ENCODE measurements at regions not wholly inside any gene's neighbourhood (a gene's known extent, or its start where the extent isn't known, plus 50 kb on each side); places are given as distances from the start of the nearest gene placed in this dataset.
"Not testable (repeated sequence)": the region's sequence is repeated elsewhere in the genome, so short reads cannot be mapped to it uniquely, and the experiment has no call there.

GRCh38 chr5:125668884-125669283 is 754.3 kb upstream of the GRAMD2B start:
- DNase-seq, result no peak

- DNase-seq, result no peak
Measured at GRCh38 chr5:125673359-125673950, 749.8 kb upstream of the GRAMD2B start.

GRCh38 chr5:125679522-125679921 is 743.7 kb upstream of the GRAMD2B start:
- DNase-seq, result no peak

- no peak for DNase-seq
Measured at GRCh38 chr5:125683669-125684068, 739.5 kb upstream of the GRAMD2B start.

GRCh38 chr5:125685771-125686170 is 737.4 kb upstream of the GRAMD2B start:
- no peak for DNase-seq

GRCh38 chr5:125691738-125692530 is 731.3 kb upstream of the GRAMD2B start:
- DNase-seq, result not testable (repeated sequence)

- DNase-seq, result no peak
Measured at GRCh38 chr5:125695996-125696655, 727.1 kb upstream of the GRAMD2B start.

- no peak for DNase-seq
Measured at GRCh38 chr5:125696762-125697161, 726.4 kb upstream of the GRAMD2B start.

GRCh38 chr5:125698420-125698819 is 724.8 kb upstream of the GRAMD2B start:
- no peak for DNase-seq

- no peak for DNase-seq
Measured at GRCh38 chr5:125699860-125700259, 723.3 kb upstream of the GRAMD2B start.

- DNase-seq, result no peak
Measured at GRCh38 chr5:125700380-125700861, 722.8 kb upstream of the GRAMD2B start.

- no peak for DNase-seq
Measured at GRCh38 chr5:125703616-125704015, 719.6 kb upstream of the GRAMD2B start.

- DNase-seq, result no peak
Measured at GRCh38 chr5:125704888-125705287, 718.3 kb upstream of the GRAMD2B start.

- no peak for DNase-seq
Measured at GRCh38 chr5:125708583-125708982, 714.6 kb upstream of the GRAMD2B start.

GRCh38 chr5:125710745-125711144 is 712.5 kb upstream of the GRAMD2B start:
- DNase-seq, result no peak

- no peak for DNase-seq
Measured at GRCh38 chr5:125712397-125712796, 710.8 kb upstream of the GRAMD2B start.

- no peak for DNase-seq
Measured at GRCh38 chr5:125713109-125713805, 710.0 kb upstream of the GRAMD2B start.

GRCh38 chr5:125715216-125715615 is 708.0 kb upstream of the GRAMD2B start:
- no peak for DNase-seq

- no peak for DNase-seq
Measured at GRCh38 chr5:125717209-125717608, 706.0 kb upstream of the GRAMD2B start.

GRCh38 chr5:125719681-125720347 is 703.4 kb upstream of the GRAMD2B start:
- no peak for DNase-seq

GRCh38 chr5:125720348-125720685 is 702.9 kb upstream of the GRAMD2B start:
- DNase-seq, result no peak

- no peak for DNase-seq
Measured at GRCh38 chr5:125720721-125721120, 702.5 kb upstream of the GRAMD2B start.

GRCh38 chr5:125722550-125722949 is 700.7 kb upstream of the GRAMD2B start:
- DNase-seq, result no peak
